Choroid plexus epithelial cell (primary cell): ENCODE measurements at regions not wholly inside any gene's neighbourhood (a gene's known extent, or its start where the extent isn't known, plus 50 kb on each side); places are given as distances from the start of the nearest gene placed in this dataset.

Experiments used
- DNase-seq: peaks from one replicate; pipeline ENCODE4 v3.0.0-alpha.2; 2010; ENCODE audit warnings: low read depth
- H3K4me3 ChIP-seq: 2 replicates; pipeline ENCODE4 v1.5.1; 2011; ENCODE audit warnings: low read depth, mild to moderate bottlenecking, control low read depth, low read length, moderate library complexity
- TF ChIP-seq, protein P1 (sequence below): conservative IDR thresholded peaks from 2 replicates; pipeline ENCODE4 v1.5.1; 2011; ENCODE audit warnings: low read depth, mild to moderate bottlenecking, control low read depth, inconsistent platforms, low read length, moderate library complexity

DNA sequence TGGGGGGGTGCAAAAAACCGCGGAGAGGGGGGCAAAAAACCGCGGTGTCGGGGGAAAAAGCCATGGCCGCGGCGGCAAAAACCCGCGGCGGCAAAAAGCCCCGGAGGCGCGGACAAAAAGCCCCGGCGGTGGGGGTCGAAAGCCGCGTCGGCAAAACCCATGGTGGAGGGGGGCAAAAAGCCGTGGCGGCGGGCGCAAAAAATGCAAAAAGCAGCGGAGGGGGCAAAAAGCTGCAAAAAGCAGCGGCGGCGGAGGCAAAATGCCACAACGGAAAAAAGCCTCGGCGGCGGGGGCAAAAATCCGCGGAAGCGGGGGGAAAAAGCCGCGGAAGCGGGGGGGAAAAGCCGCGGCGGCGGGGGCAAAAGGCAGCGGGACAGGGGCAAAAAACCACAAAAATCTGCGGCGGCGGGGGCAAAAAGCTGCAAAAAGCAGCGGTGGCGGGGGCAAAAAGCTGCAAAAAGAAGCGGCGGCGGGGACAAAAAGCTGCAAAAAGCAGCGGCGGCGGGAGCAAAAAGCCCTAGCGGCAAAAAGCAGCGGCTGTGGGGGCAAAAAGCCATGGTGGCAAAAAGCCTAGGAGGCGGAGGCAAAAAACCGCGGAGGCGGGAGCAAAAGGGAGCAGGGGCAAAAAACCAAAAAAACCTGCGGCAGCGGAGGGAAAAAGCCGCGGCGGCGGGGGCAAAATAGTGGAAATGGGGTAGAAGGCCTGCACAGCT is 418.9 kb downstream of the ZNF716 start:
- TF ChIP-seq, protein P1, sequence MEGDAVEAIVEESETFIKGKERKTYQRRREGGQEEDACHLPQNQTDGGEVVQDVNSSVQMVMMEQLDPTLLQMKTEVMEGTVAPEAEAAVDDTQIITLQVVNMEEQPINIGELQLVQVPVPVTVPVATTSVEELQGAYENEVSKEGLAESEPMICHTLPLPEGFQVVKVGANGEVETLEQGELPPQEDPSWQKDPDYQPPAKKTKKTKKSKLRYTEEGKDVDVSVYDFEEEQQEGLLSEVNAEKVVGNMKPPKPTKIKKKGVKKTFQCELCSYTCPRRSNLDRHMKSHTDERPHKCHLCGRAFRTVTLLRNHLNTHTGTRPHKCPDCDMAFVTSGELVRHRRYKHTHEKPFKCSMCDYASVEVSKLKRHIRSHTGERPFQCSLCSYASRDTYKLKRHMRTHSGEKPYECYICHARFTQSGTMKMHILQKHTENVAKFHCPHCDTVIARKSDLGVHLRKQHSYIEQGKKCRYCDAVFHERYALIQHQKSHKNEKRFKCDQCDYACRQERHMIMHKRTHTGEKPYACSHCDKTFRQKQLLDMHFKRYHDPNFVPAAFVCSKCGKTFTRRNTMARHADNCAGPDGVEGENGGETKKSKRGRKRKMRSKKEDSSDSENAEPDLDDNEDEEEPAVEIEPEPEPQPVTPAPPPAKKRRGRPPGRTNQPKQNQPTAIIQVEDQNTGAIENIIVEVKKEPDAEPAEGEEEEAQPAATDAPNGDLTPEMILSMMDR: no peak
- H3K4me3 ChIP-seq: peak overlapping the region; percentile 42

More for the DNA sequence above, 418.9 kb downstream of the ZNF716 start:
- DNase-seq: peak; percentile 0
